IPS-NIHi7 (cell line): ENCODE measurements at regions not wholly inside any gene's neighbourhood (a gene's known extent, or its start where the extent isn't known, plus 50 kb on each side); places are given as distances from the start of the nearest gene placed in this dataset.

Source experiments
- DNase-seq: peaks from one replicate; pipeline ENCODE4 v3.0.0; 2012; ENCODE audit warnings: mixed read lengths; ENCODE audit errors: extremely low spot score

GRCh38 chr5:125283372-125283771 is 536.9 kb upstream of the ZNF608 start:
- DNase-seq: no peak

GRCh38 chr5:125286271-125286670 is 539.8 kb upstream of the ZNF608 start:
- no peak for DNase-seq

DNA sequence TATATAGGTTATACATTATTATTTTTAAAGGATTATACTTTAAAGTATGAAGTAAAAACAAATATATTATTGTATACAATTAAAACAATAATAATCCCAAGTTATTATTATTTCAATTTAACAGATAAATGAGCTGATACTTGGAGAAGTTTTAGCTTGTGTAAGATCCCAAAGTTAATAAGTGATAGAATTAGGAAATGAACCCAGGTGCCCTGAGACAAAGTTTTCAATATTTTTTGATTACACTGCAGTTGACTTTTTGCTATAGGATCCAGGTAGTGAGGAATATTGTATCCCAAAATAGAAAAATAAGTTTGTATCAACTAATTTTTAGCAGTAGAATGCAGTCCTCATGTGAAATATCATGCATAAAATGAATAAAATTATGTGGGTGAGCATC is 543.2 kb upstream of the ZNF608 start:
- DNase-seq: no peak

- DNase-seq: no peak
Measured at GRCh38 chr5:125290935-125291334, 544.5 kb upstream of the ZNF608 start.

- DNase-seq: no peak
Measured at GRCh38 chr5:125291447-125291846, 545.0 kb upstream of the ZNF608 start.

DNA sequence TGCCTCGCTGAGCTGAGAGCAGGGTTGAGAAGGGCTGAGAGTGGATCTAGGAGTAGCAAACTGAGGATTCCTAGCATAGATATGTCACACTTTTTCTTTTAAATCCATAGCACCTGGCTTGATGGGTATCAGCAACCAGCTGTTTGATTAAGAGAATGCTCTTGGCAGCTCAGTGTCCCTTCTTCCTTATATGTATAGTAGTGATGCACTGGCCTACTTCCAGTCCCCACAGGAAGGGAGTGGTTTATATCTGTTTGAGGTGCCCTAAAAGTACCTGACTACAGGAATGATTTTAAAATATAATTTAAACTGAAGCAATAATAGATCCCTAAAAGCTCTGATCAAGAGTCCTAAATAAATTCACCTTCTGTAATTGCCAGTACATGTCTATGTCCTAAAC is 546.8 kb upstream of the ZNF608 start:
- no peak for DNase-seq

GRCh38 chr5:125293726-125294125 is 547.3 kb upstream of the ZNF608 start:
- DNase-seq: no peak

GRCh38 chr5:125294844-125295243 is 548.4 kb upstream of the ZNF608 start:
- DNase-seq: no peak

- no peak for DNase-seq
Measured at GRCh38 chr5:125295405-125295872, 549.0 kb upstream of the ZNF608 start.

- peak; percentile 30 for DNase-seq
Measured at GRCh38 chr5:125298258-125298657, 551.8 kb upstream of the ZNF608 start.

DNA sequence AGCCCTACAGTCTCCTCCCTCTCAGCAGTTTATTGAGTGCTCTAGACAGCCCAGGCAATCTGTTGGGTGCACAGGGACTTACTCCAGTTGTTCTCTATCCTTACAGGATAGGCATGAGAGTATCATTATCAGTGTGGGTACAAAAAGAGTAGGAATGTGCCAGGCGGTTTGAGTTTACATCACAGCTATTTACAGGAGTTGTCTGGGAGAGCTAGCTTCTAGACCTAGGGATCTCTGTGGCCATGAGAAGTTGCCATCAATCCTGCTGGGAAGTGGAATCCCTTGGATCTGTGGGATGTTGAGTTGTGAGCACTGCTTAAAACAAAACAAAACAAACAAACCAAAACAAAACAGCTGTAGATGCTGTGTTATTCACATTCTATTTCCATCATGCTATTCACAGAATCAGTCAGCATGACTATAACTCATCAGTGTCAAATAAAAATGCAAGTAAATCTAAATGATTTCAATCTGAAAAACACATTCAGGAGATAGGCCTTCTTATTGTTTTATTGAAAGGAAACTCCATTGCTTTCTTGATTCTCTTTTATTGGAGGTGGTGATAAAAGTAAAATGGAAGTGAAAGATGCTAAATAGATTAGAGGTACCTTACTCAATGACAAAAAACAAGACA is 552.4 kb upstream of the ZNF608 start:
- DNase-seq: no peak

- no peak for DNase-seq
Measured at GRCh38 chr5:125301711-125302110, 555.3 kb upstream of the ZNF608 start.

DNA sequence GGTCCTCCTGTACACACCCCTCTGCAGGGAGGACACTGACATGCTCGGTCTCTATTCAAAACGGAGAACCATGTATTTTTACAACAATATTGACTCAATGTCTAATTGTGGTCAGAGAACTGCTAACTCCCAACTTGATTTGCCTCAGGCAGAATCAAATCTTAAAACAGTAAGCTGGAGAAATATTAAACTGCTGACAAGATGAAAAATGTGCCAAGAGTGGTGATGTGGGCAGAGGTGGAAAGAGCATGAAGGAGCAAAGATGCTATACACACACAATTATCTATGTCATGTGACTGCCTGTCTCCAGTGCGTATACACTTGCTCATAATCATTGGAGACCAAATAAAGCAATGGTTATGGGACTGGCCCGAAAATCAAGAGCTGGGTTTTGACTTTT is 556.1 kb upstream of the ZNF608 start:
- no peak for DNase-seq

- no peak for DNase-seq
Measured at GRCh38 chr5:125306741-125307140, 560.3 kb upstream of the ZNF608 start.

GRCh38 chr5:125310749-125311148 is 564.3 kb upstream of the ZNF608 start:
- no peak for DNase-seq

GRCh38 chr5:125311743-125312142 is 565.3 kb upstream of the ZNF608 start:
- DNase-seq: no peak

DNA sequence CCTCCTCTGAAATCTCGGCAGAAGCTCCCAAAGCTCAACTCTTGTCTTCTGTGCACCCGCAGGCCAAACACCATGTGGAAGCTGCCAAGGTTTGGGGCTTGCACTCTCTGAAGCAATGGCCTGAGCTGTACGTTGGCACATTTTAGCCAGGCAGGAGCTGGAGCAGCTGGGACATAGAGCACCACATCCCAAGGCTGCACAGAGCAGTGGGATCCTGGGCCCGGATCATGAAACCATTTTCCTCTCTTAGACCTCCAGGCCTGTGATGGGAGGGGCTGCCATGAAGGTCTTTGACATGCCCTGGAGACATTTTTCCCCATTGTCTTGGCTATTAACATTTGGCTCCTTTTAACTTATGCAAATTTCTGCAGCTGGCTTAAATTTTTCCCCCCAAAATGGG is 567.1 kb upstream of the ZNF608 start:
- DNase-seq: no peak

DNA sequence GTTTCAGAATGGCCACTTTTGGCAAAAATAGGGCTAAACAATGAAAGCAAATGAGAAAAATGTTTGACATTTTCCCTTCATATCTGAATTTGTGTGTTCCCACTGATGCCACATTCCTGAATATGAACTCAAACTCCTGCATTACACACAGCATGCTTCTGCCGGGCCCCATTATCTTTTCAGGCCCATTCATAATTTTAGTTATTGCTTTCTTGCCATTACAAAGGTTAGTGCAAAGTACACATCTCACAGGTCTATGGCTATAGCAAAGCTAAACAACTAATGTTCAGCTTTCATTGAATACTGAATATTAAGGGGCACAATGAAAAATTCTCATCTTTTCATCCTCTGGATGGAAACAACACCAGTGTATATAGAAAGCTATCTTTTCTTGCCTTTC is 568.9 kb upstream of the ZNF608 start:
- no peak for DNase-seq

- DNase-seq: no peak
Measured at GRCh38 chr5:125316391-125316790, 570.0 kb upstream of the ZNF608 start.

DNA sequence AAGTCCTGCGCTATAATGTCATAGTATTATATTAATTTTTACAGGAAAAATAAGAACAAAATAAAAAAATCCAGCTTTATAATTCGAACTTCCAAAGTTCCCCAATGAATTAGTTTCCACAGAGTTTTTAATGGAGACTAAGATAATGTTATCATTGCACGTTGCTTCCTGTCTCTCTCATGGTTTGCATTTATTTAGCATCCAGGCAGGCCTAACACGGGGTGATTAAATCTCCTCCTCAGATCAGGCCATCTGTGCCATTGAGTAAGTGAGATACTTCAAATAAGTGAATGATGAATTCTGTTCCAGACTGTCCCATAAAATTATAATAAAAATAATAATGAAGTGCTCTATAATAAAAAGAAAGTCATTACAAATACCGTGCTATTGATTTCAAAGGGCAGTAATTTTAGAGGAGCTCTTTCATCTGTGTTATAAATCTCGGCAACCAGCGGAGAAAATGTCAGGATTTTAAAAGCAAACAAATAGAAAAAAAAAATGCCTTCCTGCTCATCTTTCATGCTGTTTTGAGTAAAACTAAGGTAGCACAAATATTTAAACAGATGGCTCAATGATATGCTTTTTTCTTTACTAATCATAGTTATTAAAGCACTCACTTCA is 570.6 kb upstream of the ZNF608 start:
- no peak for DNase-seq

- peak; percentile 41 for DNase-seq
Measured at GRCh38 chr5:125317536-125317995, 571.1 kb upstream of the ZNF608 start.

GRCh38 chr5:125321654-125322053 is 575.2 kb upstream of the ZNF608 start:
- no peak for DNase-seq

DNA sequence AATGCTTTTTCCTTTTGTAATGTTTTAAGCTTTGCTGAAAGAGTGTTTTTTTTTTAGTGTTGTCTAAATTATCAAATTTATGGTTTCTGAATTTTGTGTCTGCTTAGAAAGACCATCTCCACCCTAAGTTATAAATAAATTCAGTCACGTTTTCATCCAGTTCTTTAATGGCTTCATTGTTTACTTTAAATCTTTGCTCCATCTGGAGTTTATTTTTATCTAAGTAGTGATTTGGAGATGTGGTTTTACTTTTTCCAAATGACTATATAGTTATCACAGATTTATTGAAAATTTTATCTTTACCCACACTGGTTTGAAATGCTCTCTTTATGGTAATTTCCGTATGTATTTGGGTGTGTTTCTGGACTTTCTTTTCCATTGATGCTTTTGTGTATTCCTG is 577.2 kb upstream of the ZNF608 start:
- DNase-seq: no peak
